NT2/D1 (cell line): ENCODE measurements at regions not wholly inside any gene's neighbourhood (a gene's known extent, or its start where the extent isn't known, plus 50 kb on each side); places are given as distances from the start of the nearest gene placed in this dataset.

Experiments
- YY1 ChIP-seq: IDR thresholded peaks from 2 replicates; pipeline ENCODE4 v1.6.1; 2011; ENCODE audit not compliant: insufficient read length, insufficient read depth
- ZNF274 ChIP-seq: IDR thresholded peaks from 2 replicates; pipeline ENCODE4 v1.6.1; 2011; ENCODE audit warnings: mild to moderate bottlenecking, low read depth, low read length

DNA sequence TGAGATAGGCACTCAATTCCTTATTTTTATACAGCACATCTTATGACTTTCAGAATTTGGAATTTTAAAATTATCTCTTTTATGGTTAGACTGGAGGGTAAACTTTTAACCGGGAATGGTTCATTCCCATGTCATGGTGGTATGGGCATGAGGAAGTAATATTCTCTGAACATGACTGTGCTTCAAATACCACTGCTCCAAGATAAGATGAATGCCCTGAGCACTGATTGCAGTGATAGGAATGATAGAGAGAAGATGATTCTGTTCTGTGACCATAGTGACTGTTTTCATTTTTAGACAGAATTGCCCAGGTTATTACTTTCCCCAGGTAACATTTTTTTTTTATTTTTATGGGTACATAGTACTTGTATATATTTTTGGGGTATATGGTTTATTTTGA is 187.4 kb downstream of the ATOH1 start:
- no peak for TF ChIP-seq YY1
- TF ChIP-seq ZNF274 = no peak
